Fibroblast of skin of left quadriceps (primary cell): ENCODE measurements at regions not wholly inside any gene's neighbourhood (a gene's known extent, or its start where the extent isn't known, plus 50 kb on each side); places are given as distances from the start of the nearest gene placed in this dataset.
"Not testable (repeated sequence)": the region's sequence is repeated elsewhere in the genome, so short reads cannot be mapped to it uniquely, and the experiment has no call there.

Experiments used
- DNase-seq, 2 experiments: peaks; one replicate each; pipeline ENCODE4 v3.0.0-alpha.2; 2013; ENCODE audit warnings: low read depth in 2 of 2

DNA sequence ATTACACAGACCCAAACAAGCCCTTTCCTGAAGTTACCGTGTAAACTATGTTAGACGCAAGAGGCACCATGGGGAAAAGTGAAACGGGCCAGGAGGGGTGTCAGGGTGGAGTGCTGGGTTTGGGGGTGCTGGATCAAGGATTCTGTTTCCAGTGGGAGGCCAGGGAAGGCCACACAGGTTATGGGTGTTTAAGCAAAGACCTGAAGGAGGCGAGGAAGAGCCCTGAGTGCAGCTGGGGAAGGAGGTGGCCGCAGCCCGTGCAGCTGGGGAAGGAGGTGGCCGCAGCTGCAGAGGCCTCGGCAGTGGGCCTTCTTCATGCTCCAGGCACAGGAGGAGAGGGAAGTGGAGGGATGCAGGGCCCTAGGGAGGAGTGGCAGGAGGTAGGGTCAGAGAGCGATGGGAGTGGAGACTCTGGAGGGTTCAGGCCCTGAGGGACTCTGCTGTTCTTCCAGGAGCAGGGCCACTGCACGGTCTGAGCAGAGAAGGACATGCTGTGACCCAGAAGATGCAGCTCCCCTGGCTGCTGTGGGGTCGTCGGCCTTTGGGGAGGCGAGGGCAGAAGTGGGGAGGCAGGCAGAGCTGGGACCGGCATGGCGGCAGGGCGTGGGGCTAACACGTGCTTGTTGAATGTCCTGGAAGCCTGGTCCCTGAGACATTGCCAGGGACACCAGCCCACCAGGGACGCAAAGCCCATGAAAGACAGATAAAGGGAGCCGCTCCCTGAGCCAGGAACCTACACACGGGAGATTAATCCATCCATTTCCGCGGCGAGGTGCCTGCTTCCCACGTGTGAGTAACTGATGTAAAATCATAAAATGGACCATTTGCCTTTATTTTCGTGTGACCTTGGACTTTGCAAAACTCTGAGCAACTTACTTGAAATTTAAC lies 1049.1 kb downstream of the BRD1 start:
- DNase-seq = no peak

DNA sequence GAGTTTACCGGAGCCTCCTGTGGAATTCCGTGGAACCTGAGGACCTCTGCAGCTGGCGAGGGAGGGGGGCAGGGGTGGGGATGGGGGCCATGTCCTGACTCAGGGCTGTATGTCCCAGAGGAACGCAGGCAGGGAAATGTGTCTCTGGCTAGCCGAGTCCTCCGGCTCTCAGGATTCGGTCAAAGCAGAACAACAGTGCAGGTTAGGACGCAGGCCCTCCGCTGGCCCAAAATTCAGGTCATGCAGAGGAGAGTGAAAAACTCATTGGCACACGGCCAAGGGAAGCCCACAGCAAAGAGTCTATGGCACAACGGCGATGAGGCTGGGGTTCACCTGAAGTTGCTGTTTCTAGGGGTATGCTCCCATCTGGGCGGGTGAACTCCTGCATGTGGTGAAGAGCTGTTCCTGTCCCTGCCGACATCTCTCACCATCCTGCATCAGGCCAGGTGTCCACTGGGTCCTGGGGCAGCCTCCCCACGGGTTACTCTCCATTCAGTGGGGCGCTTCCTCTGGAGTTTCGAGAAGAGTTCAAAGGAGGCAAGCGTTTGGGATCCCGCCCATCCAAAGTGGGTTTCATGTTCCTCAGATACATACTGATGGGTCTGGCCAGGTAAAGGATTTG lies 1055.3 kb downstream of the BRD1 start:
- DNase-seq = no peak

DNA sequence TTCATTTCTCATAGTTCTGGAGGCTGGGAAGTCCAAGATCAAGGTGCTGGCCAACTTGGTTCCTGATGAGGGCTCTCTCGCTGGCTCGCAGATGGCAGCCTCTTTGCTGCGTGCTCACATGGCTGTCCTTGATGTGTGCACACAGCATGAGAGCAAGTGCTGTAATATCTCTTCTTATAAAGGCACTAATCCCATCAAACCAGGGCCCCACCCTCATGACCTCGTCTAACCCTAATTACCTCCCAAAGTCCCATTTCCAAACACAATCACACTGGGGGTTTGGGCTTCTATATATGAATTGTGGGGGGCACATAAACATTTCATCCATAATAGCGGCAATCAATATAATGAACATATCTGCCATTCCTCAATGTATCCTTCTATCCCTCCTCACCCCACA lies 1062.1 kb downstream of the BRD1 start:
- no peak for DNase-seq

DNA sequence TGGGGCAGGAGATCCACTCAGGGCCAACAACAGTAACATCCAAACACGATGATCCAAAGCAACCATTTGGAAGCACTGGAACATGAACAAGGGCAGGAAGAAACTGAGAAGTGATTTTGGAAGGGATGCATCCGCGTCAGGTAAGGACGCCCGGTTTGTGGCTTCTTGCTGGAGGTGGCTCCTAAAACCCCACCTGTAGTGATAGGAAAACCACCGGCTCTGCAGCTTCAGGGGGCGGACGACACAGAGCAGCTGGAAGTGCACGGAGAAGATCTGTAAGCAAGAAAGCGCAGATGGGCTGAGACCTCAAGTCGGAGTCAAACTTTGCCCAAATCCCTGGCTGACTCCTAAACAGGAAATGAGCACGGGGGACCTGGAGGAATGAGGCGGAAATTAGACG lies 1066.1 kb downstream of the BRD1 start:
- no peak for DNase-seq

DNA sequence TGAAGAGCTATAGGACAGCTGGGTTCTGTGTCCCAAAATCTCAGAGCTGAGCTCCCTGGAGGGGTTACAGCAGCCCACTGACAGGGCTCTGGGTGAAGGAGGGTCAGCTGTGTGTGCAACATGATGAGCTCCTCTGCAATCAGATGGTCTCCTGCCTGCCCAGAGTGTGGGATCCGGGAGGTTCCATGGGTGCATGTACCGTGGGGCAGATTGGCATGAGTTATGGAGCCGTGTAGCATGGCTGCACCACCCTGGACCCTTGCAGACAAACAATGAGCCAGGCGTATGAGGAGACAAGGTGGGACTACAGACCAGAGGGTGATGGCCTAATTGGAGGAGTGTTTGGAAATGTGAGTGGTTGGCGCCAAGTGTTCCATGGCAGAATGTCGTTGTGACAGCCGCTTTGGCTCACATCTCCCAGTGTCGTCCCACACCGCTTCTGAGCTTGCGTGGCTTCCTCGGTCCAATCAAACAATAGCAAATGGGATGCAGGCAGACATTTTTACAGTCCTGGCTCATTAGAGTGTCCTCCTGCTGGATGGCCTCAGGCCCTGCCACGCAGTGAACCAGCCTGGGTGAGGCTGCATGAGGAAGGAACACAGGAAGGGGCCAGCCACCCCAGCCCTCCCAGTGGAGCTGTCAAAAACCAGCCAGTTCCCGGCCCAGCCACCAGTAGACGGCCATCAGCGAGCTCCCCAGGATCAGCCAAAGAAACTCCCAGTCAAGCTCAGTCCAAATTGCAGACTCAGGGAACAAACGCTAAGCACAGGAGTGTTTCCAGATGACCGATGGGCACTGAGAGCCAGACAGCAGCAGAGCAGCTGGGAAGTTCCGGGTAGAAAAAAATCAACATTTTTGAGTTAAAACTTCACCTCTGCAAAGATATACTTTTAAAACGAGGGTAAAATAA lies 1066.9 kb downstream of the BRD1 start:
- no peak for DNase-seq

DNA sequence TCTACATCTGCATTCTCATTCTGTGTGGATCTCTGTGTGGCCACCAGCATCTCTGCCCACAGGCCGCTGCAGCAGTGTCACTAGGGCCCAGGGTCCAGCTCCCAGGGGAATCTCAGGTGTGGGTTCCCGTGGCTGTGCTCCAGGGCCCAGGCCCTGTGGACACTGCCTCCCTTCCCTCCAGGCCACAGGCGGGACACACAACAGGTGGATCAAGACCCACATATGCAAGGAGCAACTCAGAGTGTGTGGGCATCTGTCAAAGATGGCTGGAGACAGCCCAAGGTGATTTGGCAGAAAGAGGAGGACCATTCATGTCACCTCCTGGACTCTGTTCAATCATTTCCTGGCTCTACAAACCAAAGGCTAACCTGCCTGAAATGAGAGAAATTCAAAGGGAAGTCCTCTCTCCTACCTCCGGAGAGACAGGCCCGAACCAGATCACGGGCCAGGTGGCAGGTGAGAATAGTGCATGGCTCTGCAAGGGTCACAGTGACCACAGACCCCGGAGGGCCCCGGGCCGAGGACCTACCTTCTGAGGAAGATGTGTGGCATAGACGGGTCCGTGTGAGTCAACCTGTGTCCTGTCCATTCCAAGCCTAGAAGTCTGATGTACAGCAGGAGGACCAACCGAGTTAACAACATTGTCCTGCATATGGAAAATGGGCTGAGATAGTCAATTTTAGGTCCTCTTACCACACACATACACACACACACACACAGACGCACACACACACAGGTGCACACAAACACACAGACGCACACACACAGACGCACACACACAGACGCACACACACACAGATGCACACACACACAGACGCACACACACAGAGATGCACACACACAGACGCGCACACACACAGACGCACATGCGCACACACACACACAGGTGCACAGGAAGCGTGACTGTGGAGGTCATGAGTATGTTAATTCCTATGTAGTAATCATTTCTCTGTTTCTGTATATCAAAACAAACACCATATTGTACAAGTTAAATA lies 1068.5 kb downstream of the BRD1 start:
- DNase-seq = no peak

DNA sequence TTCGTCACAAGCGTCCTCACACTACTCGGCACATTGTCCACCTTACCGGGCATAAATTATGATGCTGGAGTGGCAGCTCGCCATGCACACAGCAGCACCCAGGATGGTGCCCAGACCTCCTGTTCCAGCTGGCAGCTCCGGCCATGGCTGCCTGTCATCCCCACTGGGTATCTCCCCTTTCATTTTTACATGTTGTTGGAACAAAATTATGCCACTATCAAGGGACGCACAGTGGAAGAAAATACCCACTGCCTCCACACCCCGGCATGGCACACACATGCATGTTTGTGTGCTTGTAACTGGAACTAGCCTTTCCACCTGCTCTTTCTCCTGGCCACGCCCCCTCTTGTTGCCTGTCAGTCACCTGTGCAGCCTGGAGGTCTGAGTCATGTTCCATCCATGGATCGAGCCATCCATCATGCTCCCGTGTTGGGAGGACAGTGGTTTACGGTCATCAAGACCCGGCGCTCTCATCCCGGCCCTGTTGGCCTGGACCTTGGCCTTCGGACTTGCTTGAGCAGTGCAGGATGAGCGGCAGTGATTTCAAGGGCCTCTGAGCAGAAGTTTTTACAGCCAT lies 1069.6 kb downstream of the BRD1 start:
- DNase-seq = no peak

DNA sequence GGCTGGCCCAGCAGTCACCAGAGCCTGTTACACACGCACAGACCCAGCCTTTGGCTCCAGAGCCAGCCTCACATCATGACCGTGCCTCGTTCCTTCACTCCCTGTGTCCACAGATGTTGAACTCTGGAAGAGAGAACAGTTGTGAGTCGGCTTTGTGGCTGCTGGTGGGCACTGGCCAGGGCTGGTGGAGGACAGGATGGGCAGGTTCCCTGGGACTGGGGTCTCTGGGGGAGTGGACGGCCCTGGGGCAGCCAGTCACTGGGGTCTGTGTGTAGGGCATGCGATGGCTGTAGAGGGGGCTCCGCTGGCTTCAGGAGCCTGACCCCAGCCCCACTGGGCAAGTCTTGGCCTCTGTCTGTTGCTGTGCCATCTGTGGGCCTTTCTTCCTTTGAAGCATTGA lies 1070.1 kb downstream of the BRD1 start:
- no peak for DNase-seq

DNA sequence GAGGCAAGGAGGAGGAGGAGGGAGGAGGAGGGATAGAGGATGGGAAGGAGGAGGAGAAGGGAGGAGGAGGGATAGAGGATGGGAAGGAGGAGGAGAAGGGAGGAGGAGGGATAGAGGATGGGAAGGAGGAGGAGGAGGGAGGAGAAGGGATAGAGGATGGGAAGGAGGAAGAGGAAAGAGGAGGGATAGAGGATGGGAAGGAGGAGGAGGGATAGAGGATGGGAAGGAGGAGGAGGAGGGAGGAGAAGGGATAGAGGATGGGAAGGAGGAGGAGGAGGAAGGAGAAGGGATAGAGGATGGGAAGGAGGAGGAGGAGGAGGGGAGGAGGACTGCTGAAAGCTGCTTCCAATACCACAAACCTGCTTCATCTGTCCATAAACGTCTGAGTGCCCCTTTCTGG lies 1070.5 kb downstream of the BRD1 start:
- DNase-seq = not testable (repeated sequence)

DNA sequence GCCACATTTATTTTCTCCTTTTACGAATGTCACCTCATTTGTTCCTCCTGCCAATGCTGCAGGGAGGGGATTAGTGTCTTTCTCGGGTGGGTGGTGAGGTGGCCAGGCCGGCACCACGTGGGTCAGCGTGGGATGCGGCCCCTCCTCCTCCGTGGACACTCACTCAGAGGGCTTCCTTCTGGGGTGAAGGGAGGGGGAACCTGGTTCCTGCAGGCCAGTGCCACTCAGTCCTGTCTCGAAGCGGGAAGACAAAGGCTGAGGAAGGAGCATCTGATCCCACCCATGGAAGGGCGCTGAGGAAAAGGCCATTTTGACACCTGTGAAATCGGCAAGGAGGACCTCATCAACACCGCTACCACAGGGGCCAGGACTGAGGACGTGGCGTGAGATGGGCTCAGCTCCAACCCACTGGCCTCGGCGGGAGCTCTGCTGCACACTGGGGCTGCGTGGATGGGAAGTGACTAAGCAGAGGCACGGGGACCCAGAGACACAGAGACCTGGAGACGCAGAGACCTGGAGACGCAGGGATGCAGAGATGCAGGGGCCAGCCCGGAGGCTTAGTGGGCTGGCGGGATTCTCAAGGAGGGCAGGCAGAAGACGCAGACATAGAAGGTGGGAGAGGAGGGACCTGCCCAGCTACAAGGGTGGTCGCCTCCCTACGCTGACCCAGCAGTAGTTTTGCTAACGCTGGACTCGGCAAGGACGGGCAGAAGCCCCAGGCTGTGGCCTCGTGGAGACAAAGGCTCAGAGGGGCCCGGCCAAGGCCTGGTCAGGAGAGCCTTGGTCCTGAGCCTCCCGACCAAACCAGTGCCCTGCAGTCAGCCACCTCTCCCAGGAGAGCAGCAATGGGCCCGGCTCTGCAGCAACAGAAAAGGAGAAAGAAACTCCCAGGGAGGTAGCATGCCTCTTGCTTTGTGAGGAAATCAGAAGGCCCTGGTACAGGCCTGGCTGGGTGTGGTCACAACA lies 1071.2 kb downstream of the BRD1 start:
- DNase-seq = no peak

DNA sequence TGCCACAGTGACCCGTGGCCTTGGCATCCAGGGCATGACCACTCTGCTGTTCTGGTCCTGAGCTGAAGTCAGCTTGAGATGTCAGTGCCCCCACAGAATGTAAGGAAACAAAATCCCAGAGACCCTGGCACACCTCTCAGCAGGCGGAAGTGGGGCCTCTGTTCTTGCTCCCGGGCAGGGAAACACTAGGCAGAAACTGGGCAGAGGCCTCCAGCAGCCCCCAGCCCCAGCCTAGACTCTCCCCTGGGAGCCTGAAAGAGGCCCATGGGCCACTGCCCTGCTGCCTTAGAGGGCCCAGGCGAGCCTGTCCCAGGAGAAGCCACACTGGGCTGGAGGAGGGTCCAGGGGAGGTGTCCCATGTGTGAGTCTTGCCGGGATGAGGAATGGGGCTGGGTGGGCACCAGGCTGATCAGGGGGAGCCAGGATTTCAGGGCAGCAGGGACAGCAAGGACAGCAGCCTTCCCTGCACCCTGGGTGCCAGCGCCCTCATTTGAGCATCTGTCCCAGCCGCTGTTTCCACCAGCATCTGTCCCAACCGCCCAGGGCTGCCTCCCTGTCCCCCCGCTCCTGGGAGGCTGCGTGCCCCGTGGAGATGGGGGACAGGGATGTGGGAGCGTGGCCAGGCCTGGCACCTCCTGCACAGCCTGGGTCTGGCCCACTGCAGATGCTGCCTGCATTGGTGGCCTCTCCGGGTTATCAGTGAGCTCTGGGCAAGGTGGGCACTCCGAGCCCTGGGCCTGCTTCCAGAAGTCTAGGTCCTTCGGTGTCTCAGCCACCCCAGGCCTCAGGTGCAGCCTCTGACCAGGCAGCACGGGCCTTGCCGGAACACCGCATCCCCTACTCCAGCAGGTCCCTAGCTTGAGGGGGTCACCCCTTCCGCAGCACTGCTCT lies 1072.4 kb downstream of the BRD1 start:
- DNase-seq = no peak

DNA sequence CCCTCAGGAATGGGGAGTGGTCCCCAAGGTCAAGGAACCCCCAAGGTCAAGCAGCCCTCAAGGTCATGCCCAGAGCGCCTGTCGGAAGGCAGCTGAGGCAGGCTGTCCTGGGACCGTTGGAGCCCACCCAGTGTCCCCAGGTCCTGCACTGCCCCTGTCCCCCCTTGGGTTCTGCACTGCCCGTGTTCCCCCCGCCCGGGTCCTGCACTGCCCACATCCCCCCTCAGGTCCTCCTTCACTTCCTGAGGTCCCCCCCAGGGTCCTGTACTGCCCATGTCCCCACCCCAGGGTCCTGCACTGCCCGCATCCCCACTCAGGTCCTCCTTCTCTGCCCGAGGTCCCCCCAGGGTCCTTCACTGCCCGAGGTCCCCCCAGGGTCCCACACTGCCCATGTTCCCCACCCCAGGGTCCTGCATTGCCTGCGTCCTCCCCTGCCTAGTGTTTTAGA lies 1073.0 kb downstream of the BRD1 start:
- DNase-seq = no peak

DNA sequence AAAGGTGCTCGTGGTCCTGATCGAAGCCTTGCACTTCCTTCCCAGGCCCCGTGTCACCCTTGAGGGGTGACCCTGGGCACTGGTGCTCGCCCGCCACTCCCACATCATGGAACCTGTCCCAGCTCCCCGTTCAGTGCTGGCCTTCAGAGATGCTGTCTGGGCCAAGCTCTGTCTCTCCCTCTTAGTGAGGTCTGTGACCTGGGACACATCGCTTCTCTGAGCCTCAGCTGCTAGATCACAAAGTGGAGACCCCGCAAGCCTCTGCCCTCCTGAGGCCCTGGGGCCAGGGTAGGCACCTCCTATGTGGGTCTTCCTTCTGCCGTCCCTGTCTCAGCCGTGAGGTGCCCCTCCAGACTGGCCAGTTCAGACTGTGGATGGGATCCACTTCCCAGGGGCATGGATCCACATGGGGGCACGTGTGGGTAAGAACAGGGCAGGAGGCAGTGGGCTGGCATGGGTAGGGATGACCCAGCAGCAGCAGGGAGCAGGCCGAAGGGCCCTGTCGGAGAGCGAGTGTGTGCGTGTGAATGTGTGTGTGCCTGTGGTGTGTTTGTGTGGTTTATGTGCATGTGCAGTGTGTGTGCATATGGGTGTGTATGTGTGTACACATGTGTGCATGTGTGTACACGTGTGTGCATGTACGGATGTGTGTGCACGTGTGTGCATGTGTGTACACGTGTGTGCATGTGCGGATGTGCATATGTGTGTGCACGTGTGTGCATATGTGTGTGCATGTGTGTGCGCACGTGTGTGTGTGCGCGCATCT lies 1073.7 kb downstream of the BRD1 start:
- no peak for DNase-seq

DNA sequence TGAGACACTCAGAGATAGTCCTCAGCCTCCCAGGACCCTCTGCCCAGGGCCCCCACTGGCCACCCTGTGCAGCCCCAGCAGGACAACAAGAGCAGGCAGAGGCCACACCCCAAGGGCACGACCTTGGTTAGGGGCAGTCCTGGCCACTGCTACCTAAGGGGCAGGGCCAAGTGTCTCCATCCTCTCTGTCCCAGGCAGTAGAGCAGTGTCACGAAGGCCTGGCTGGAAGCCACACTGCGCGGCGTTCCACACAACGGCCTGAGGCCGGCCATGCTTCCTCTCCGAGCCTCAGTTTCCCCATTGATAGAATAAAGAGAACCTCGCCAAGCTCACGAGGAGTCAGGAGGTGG lies 1074.3 kb downstream of the BRD1 start:
- no peak for DNase-seq

DNA sequence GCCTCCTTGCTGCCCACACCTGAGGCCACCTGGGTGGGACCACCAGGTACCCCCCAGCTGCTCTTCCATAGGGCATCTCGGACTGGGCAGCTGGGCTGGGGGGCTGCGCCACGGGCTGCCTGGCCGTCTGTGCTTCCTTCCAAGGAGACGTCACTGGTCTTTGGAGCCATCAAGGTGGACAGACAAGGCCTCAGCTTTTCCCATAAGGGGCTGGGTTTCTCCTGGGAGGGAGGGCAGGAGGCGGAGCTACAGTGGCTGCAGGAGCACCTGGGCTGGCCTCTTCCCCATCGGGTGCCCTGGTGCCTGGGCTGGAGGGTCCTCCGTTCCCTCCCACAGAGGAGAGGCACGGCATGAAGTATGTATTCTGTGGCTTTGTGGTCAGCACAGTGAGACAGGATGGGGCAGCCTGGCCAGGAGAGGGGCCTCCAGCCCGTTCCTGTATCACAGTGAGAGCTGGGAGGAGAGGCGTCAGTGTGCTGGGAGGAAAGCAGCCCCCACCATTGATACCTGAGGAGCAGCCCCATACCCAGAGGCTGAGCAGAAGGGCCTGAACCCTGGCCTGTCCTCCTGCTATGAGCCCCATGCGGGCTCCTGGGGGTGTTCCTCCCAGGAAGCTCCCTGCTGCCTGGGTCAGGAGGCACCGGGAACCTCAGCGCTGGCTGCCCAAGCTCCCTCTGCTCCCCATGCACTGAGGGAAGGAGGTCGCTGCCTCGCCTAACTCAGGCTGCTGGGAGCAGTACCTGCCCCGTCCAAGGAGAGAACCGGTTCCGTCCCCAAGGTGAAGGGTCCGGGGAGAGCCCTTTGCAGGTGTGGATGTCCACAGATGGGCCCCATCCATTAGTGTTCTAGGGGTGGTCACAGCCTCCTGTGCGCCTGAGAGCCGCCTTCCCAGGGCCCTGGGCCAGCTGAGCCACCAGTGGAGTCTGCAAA lies 1075.0 kb downstream of the BRD1 start:
- no peak for DNase-seq

DNA sequence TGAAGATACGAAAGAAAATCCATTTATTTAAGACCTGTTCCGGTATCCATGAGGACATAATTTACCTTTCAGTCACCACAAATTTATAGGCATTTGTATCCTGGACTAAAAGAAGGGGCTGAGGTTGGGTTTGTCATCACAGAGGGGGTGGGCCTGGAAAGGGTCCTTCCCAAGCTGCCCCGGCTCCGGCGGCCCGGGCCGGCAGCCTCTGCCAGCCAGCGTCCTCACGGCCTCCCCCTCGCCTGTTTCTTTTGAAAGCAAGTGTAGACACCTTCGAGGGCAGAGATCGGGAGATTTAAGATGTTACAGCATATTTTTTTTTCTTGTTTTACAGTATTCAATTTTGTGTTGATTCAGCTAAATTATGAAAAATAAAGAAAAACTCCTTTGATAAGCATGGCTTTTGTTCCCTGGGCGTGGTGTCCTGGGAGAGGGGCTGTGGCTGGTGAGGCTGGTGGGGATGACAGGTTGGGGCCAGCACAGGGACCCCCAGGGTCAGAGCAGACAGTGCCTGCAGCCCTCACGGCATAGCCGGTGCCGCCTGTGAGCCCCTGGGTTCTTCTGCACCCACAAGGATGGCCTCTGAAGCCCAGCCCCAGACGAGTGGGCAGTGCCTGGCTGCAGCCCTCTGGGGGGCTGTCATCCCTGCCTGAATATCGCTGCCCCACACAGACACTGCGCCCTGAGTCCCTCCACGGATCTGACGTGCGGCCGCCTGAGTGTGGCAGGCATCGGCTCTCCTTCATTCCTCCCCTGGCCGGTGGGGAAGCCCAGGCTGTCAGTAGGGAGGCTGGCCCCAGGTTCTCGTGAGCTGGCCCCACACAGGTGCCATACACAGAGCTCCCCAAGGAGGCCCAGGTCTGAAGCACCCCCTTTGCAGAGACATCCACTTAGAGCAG lies 1075.9 kb downstream of the BRD1 start:
- no peak for DNase-seq
